WERI-Rb-1 (cell line): ENCODE measurements at regions not wholly inside any gene's neighbourhood (a gene's known extent, or its start where the extent isn't known, plus 50 kb on each side); places are given as distances from the start of the nearest gene placed in this dataset.

Experiments used
- DNase-seq: peaks from one replicate; pipeline ENCODE4 v3.0.0-alpha.2; 2020
- H3K27ac ChIP-seq: fragments of 250-450 bp; sonication (Bioruptor Pico); 2 replicates; pipeline ENCODE4 v1.5.1; 2020; ENCODE audit warnings: mild to moderate bottlenecking, moderate library complexity
- H3K27me3 ChIP-seq: fragments of 250-450 bp; sonication (Bioruptor Pico); 2 replicates; pipeline ENCODE4 v1.5.1; 2021; ENCODE audit warnings: mild to moderate bottlenecking, low read depth, moderate library complexity; ENCODE audit not compliant: insufficient read depth, severe bottlenecking
- H3K36me3 ChIP-seq: fragments of 250-450 bp; sonication (Bioruptor Pico); 2 replicates; pipeline ENCODE4 v1.5.1; 2020; ENCODE audit warnings: mild to moderate bottlenecking, moderate library complexity
- H3K4me3 ChIP-seq: 2 replicates; pipeline ENCODE4 v1.5.1; 2011; ENCODE audit warnings: low read depth, mild to moderate bottlenecking, control low read depth, low read length
- H3K9me3 ChIP-seq: fragments of 250-450 bp; sonication (Bioruptor Pico); 2 replicates; pipeline ENCODE4 v1.5.1; 2021; ENCODE audit warnings: mild to moderate bottlenecking, moderate library complexity; ENCODE audit not compliant: severe bottlenecking
- TF ChIP-seq, protein P1 (sequence below): IDR thresholded peaks from 2 replicates; pipeline ENCODE4 v1.5.1; 2011; ENCODE audit warnings: low read depth, mild to moderate bottlenecking, control low read depth, inconsistent platforms, low read length

DNA sequence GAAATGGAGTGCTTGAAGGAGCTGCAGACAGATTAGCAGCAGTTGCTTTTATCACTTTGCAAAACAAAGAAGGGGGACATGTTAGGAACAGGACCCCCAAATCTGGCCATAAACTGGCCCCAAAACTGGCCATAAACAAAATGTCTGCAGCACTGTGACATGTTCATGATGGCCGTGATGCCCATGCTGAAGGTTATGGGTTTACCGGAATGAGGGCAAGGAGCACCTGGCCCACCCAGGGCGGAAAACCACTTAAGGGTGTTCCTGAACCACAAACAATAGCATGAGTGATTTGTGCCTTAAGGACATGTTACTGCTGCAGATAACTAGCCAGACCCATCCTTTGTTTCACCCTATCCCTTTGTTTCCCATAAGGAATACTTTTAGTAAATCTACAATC, 79.6 kb upstream of the GC start:
- Histone ChIP-seq H3K9me3 (peaks cover 6% of the 10 kb centered on the region), H3K36me3 (no peaks in the 10 kb centered on the region), H3K27me3 (no peaks in the 10 kb centered on the region), H3K4me3 (no peak overlapping the region), H3K27ac (no peak overlapping the region)
- no peak for DNase-seq
- TF ChIP-seq, protein P1, sequence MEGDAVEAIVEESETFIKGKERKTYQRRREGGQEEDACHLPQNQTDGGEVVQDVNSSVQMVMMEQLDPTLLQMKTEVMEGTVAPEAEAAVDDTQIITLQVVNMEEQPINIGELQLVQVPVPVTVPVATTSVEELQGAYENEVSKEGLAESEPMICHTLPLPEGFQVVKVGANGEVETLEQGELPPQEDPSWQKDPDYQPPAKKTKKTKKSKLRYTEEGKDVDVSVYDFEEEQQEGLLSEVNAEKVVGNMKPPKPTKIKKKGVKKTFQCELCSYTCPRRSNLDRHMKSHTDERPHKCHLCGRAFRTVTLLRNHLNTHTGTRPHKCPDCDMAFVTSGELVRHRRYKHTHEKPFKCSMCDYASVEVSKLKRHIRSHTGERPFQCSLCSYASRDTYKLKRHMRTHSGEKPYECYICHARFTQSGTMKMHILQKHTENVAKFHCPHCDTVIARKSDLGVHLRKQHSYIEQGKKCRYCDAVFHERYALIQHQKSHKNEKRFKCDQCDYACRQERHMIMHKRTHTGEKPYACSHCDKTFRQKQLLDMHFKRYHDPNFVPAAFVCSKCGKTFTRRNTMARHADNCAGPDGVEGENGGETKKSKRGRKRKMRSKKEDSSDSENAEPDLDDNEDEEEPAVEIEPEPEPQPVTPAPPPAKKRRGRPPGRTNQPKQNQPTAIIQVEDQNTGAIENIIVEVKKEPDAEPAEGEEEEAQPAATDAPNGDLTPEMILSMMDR = no peak

DNA sequence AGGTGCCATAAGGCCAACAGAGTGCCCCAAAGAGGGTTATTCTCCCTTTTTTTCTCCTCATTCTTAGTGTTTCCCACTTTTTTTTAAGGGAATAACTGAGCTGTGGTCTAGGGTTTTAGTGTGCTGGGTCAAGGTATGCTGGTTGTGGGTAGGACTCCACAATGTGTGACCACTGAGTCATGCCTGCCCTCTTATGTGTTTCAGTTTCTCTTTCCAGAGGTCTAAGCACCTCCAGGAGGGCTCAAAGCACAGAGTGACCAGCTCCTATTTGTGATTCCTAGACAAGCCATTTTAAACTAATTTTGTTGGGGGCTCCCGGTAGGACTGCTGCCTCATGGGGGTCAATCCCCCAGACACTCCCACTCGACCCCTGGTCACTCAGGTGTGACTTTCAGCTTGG, 80.5 kb upstream of the GC start:
- H3K4me3 ChIP-seq = no peak overlapping the region
- no peak overlapping the region for H3K27ac ChIP-seq
- H3K36me3 ChIP-seq = no peaks in the 10 kb centered on the region
- no peak for DNase-seq
- TF ChIP-seq, protein P1 = no peak
- peaks cover 6% of the 10 kb centered on the region for H3K9me3 ChIP-seq
- no peaks in the 10 kb centered on the region for H3K27me3 ChIP-seq

DNA sequence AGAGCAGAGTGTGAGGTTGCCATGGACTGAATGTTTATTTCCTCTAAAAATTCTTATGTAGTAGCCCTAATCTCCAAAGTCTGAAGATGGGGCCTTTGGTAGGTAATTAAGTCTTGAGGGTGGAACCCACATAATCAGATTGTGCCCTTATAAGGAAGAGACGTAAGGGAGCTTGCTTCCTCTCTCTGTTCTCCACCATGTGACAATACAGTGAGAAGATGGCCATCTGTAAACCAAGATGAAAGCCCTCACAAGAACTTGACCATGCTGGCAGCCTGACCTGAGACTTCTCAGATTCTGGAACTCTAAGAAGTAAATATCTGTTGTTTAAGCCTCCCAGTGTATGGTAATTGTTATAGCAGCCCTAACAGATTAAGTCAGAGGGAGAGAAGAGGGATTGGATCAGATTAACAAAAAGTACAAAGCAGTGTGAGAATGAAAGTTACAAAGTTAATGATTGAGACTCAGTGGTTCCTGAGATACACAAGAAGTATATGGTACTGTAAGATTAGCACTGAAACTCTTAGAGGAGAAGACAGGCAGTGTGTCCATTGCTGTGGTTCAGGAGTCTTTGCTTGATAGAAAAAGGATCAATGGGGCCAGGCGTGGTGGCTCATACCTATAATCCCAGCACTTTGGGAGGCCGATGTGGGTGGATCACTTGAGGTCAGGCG, 82.5 kb upstream of the GC start:
- Histone ChIP-seq H3K36me3 (no peaks in the 10 kb centered on the region), H3K9me3 (peaks cover 3% of the 10 kb centered on the region), H3K27ac (no peak overlapping the region), H3K27me3 (no peaks in the 10 kb centered on the region), H3K4me3 (no peak overlapping the region)
- no peak for DNase-seq
- TF ChIP-seq, protein P1 = no peak

DNA sequence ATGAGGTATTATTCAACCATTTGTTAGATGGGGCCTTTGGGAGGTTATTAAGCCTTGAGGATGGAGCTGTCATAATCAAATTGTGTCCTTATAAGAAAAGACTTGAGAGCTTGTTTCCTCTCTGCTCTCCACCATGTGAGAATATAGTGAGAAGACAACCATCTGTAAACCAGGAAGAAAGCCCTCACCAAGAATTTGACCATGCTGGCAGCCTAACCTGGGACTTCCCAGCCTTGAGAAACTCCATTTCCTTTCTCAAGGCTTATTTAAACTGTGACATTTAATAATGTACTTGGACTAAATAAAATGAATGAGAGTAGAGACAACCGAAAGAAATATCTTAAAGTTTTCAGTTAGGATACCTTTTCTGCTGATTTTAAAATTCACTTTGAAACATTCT, 83.7 kb upstream of the GC start:
- no peaks in the 10 kb centered on the region for H3K27me3 ChIP-seq
- no peak for DNase-seq
- no peak overlapping the region for H3K4me3 ChIP-seq
- H3K9me3 ChIP-seq = peaks cover 3% of the 10 kb centered on the region
- H3K27ac ChIP-seq = no peak overlapping the region
- TF ChIP-seq, protein P1 = no peak
- H3K36me3 ChIP-seq = no peaks in the 10 kb centered on the region

DNA sequence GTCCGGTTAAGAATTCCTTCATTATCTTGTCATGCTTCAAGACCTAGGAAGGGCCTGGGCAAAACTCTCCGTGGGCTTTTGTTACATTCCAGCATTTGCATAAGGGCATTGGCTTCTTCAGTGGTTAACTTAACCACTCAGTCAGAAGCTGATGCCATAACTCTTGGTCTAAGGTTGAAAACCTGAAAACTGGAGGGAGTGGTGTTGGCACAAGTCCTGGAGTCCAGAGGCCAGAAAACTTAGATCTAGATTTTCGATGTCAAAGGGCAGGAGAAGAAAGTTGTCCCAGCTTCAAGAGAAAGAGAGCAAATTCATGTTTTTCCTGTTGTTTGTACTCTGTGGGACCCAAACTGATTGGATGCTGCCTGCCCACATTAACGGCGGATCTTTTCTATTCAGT, 86.6 kb upstream of the GC start:
- Histone ChIP-seq H3K27me3 (no peaks in the 10 kb centered on the region), H3K27ac (no peak overlapping the region), H3K4me3 (no peak overlapping the region), H3K9me3 (no peaks in the 10 kb centered on the region), H3K36me3 (no peaks in the 10 kb centered on the region)
- TF ChIP-seq, protein P1 = no peak
- DNase-seq = no peak

DNA sequence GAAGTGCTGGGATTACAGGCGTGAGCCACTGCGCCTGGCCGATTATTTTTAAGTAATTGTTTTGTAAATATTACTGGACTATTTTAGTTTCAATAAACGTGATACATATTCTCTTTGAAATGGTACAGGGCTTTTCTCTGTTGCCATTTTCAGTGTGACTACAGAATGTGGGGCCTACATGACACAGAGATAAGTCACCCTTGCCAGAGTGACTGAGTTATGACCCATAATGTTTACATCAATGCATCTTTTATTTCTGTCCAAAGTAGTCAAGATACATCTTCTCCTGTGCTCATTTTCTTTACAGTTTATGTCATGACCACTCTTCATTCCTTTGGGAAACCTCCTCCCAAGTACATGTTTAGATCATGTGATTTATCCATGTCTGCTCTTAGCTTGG, 88.3 kb upstream of the GC start:
- Histone ChIP-seq H3K4me3 (no peak overlapping the region), H3K36me3 (no peaks in the 10 kb centered on the region), H3K27ac (no peak overlapping the region), H3K9me3 (no peaks in the 10 kb centered on the region), H3K27me3 (no peaks in the 10 kb centered on the region)
- TF ChIP-seq, protein P1 = no peak
- DNase-seq = no peak
